Esophagus squamous epithelium (tissue), 5 donors: ENCODE measurements at regions not wholly inside any gene's neighbourhood (a gene's known extent, or its start where the extent isn't known, plus 50 kb on each side); places are given as distances from the start of the nearest gene placed in this dataset.

ENCODE experiments used
- DNase-seq: peaks from one replicate; lab custom pipeline; 2025; lab: John Stamatoyannopoulos, UW
- H3K27ac ChIP-seq, 4 donors: fragments of 200-600 bp; sonication (generic); one replicate each; pipeline ENCODE4 v1.5.1; 2016 to 2019; ENCODE audit warnings: mild to moderate bottlenecking in 1 of 4
- H3K27me3 ChIP-seq, 4 donors: fragments of 200-600 bp; sonication (generic); 1 replicate in 3 of 4; 2 replicates in 1 of 4; pipeline versions ENCODE4 v1.5.1 to v1.6.0; 2017 to 2021; ENCODE audit warnings: antibody characterized with exemption in 1 of 4
- H3K36me3 ChIP-seq, 3 donors: fragments of 200-600 bp; sonication (generic); one replicate each; pipeline ENCODE4 v1.5.1; 2016 to 2019
- H3K4me1 ChIP-seq, 3 donors: fragments of 200-600 bp; sonication (generic); one replicate each; pipeline ENCODE4 v1.5.1; 2017 to 2019
- H3K4me3 ChIP-seq, 4 donors: fragments of 200-600 bp; sonication (generic); 1 replicate in 3 of 4; 2 replicates in 1 of 4; pipeline ENCODE4 v1.5.1; 2016 to 2019; ENCODE audit warnings: mild to moderate bottlenecking in 2 of 4, moderate library complexity in 1 of 4
- H3K9me3 ChIP-seq, 3 donors: fragments of 200-600 bp; sonication (generic); one replicate each; pipeline ENCODE4 v1.5.1; 2016 to 2019
- CTCF ChIP-seq, 6 experiments: fragments of 450-650 bp in 4 of 6; fragments of 200-600 bp in 2 of 6; sonication (generic) in 2 of 6; IDR thresholded peaks; one replicate each; pipeline ENCODE4 v1.5.1; 2016 to 2019; ENCODE audit warnings: antibody characterized with exemption in 6 of 6, mild to moderate bottlenecking in 4 of 6, moderate library complexity in 4 of 6
- POLR2A ChIP-seq, 4 donors: fragments of 450-650 bp; IDR thresholded peaks; one replicate each; pipeline ENCODE4 v1.6.1; 2017; ENCODE audit warnings: antibody characterized with exemption in 4 of 4, mild to moderate bottlenecking in 4 of 4, moderate library complexity in 3 of 4
- WGBS, 2 donors: methylation state at CpG; one replicate each; pipeline ENCODE4 v1.1.5; 2018; 5-methylcytosine and 5-hydroxymethylcytosine counted together
- intact Hi-C: fragments of 100-400 bp; cut with DNase I; formaldehyde crosslinking; loops from one replicate; pipeline ENCODE4 v1.15.0; 2022
- donor health status: DM: yes; HTN: yes; CAD: no.

DNA sequence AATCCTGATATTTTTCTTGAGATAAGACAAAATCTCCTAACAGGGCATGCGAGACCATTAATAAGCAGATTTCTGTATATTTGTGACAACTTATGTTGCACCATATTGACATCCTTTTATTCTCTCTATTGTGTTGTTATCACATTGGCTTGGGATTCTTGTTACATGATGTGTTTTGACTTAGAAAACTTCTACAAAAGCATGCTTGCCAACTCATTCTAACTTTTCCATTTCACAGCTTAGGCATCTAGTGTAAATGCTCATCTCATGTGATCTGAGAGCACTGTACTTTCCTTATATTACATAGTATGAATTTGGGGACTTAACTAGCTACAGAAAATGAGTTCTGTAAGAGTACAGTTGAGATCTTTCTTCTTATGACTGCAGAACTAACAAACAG, 1040.7 kb upstream of the ADGRB3 start:
- H3K9me3 ChIP-seq = no peaks in the 10 kb centered on the region
- no peaks in the 10 kb centered on the region for H3K27me3 ChIP-seq
- H3K4me1 ChIP-seq = no peaks in the 10 kb centered on the region
- no peak for TF ChIP-seq POLR2A (IDR thresholded peaks at IDR 0.05)
- no peak for TF ChIP-seq CTCF (IDR thresholded peaks at IDR 0.05)
- intact Hi-C loops = no loop called here
- no peak overlapping the region for H3K4me3 ChIP-seq
- 74 to 90% methylated on average over 1 of the region's 1 CpG for WGBS, 2 donors
- no peak for DNase-seq
- no peak overlapping the region for H3K27ac ChIP-seq
- H3K36me3 ChIP-seq = no peaks in the 10 kb centered on the region

GRCh38 chr6:67593247-67593646, 1041.8 kb upstream of the ADGRB3 start:
- Histone ChIP-seq H3K27me3 (no peaks in the 10 kb centered on the region), H3K36me3 (no peaks in the 10 kb centered on the region), H3K9me3 (no peaks in the 10 kb centered on the region), H3K27ac (no peak overlapping the region), H3K4me1 (no peaks in the 10 kb centered on the region), H3K4me3 (no peak overlapping the region)
- DNase-seq = no peak
- intact Hi-C loops = no loop called here
- TF ChIP-seq CTCF (IDR thresholded peaks at IDR 0.05) (no peak), POLR2A (IDR thresholded peaks at IDR 0.05) (no peak)

DNA sequence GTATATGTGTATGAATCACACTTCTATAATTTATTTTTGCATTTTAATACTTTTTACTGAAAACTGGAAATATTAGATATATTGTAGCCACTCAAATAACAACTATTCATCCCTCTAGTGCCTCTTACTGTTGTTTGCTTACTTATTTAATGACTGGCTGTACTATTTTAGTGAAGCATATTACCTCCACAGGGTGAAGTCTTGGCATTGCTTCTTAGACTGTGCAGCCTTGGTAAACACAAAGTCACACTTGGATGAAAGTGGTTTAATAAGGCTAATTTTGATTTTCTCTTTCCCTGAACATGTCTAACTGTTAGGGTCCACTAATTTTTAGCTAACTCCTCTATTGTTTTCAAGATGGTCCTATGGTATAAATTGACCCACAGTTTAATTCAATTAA, 1043.2 kb upstream of the ADGRB3 start:
- DNase-seq = no peak
- no peak overlapping the region for H3K27ac ChIP-seq
- intact Hi-C loops = no loop called here
- TF ChIP-seq CTCF (IDR thresholded peaks at IDR 0.05) (no peak), POLR2A (IDR thresholded peaks at IDR 0.05) (no peak)
- H3K27me3 ChIP-seq = no peaks in the 10 kb centered on the region
- no peaks in the 10 kb centered on the region for H3K36me3 ChIP-seq
- no peaks in the 10 kb centered on the region for H3K4me1 ChIP-seq
- H3K4me3 ChIP-seq = no peak overlapping the region
- no peaks in the 10 kb centered on the region for H3K9me3 ChIP-seq

DNA sequence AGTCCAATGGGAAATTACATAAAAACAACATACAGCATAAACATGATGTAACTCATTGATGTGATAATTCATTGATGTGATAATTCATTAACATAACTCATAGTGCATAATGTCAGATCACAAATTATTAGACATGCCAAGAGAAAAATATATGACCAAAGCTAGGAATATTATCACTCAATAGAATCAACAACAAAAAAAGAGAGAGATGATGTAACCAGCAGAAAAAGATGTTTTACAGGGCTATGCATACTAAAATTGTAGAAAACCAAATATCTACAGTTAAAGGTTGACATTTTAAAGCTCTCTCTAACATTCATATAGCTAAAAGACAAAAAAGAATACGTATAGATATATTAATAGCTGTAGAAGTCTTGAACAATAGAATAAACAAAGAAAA, 1067.2 kb upstream of the ADGRB3 start:
- 79 to 93% methylated on average over 1 of the region's 1 CpG for WGBS, 2 donors
- H3K27me3 ChIP-seq = no peaks in the 10 kb centered on the region
- H3K9me3 ChIP-seq = no peaks in the 10 kb centered on the region
- no peak overlapping the region for H3K27ac ChIP-seq
- intact Hi-C loops = no loop called here
- TF ChIP-seq CTCF (IDR thresholded peaks at IDR 0.05) (no peak), POLR2A (IDR thresholded peaks at IDR 0.05) (no peak)
- no peak for DNase-seq
- H3K36me3 ChIP-seq = no peaks in the 10 kb centered on the region
- no peak overlapping the region for H3K4me3 ChIP-seq
- no peaks in the 10 kb centered on the region for H3K4me1 ChIP-seq

GRCh38 chr6:67563671-67564070, 1071.4 kb upstream of the ADGRB3 start:
- intact Hi-C loops = no loop called here
- TF ChIP-seq POLR2A (IDR thresholded peaks at IDR 0.05) (no peak), CTCF (IDR thresholded peaks at IDR 0.05) (no peak)
- WGBS, 2 donors = 62 to 63% methylated on average over 5 of the region's 5 CpGs

More at GRCh38 chr6:67563671-67564070, 1071.4 kb upstream of the ADGRB3 start:
- Histone ChIP-seq H3K27ac (no peak overlapping the region), H3K4me1 (no peaks in the 10 kb centered on the region), H3K36me3 (no peaks in the 10 kb centered on the region), H3K27me3 (no peaks in the 10 kb centered on the region), H3K4me3 (no peak overlapping the region), H3K9me3 (peaks cover 0 to 15% (median 0%) of the 10 kb centered on the region in 3 donors)
- no peak for DNase-seq
